Forelimb muscle (tissue), 1 donor: ENCODE measurements at regions not wholly inside any gene's neighbourhood (a gene's known extent, or its start where the extent isn't known, plus 50 kb on each side); places are given as distances from the start of the nearest gene placed in this dataset.
"Not testable (repeated sequence)": the region's sequence is repeated elsewhere in the genome, so short reads cannot be mapped to it uniquely, and the experiment has no call there.

Source experiments
- DNase-seq: peaks from one replicate; pipeline ENCODE4 v3.0.0-alpha.2; 2013; ENCODE audit warnings: low read depth

GRCh38 chr13:97723655-97724054, 229.8 kb upstream of the IPO5 start:
- no peak for DNase-seq

GRCh38 chr13:97724450-97724849, 229.0 kb upstream of the IPO5 start:
- DNase-seq = no peak

- DNase-seq = no peak
Measured at GRCh38 chr13:97726664-97727280, 226.7 kb upstream of the IPO5 start.

- DNase-seq = no peak
Measured at GRCh38 chr13:97727991-97728390, 225.5 kb upstream of the IPO5 start.

- DNase-seq = no peak
Measured at GRCh38 chr13:97736436-97736835, 217.0 kb upstream of the IPO5 start.

- DNase-seq = no peak
Measured at GRCh38 chr13:97742084-97742483, 211.4 kb upstream of the IPO5 start.

- no peak for DNase-seq
Measured at GRCh38 chr13:97743938-97744337, 209.5 kb upstream of the IPO5 start.

- DNase-seq = no peak
Measured at GRCh38 chr13:97746649-97747048, 206.8 kb upstream of the IPO5 start.

- no peak for DNase-seq
Measured at GRCh38 chr13:97749174-97749573, 204.3 kb upstream of the IPO5 start.

GRCh38 chr13:97751477-97751876, 202.0 kb upstream of the IPO5 start:
- no peak for DNase-seq

GRCh38 chr13:97752961-97753668, 200.4 kb upstream of the IPO5 start:
- no peak for DNase-seq

GRCh38 chr13:97753942-97754670, 199.4 kb upstream of the IPO5 start:
- DNase-seq = no peak

GRCh38 chr13:97757807-97758206, 195.7 kb upstream of the IPO5 start:
- DNase-seq = no peak

GRCh38 chr13:97758317-97758716, 195.2 kb upstream of the IPO5 start:
- no peak for DNase-seq

- no peak for DNase-seq
Measured at GRCh38 chr13:97761796-97762540, 191.5 kb upstream of the IPO5 start.

- no peak for DNase-seq
Measured at GRCh38 chr13:97766749-97767148, 186.7 kb upstream of the IPO5 start.

GRCh38 chr13:97768134-97768533, 185.3 kb upstream of the IPO5 start:
- no peak for DNase-seq

- DNase-seq = not testable (repeated sequence)
Measured at GRCh38 chr13:97770231-97770630, 183.2 kb upstream of the IPO5 start.

- not testable (repeated sequence) for DNase-seq
Measured at GRCh38 chr13:97772466-97772865, 181.0 kb upstream of the IPO5 start.

- not testable (repeated sequence) for DNase-seq
Measured at GRCh38 chr13:97774391-97775100, 178.9 kb upstream of the IPO5 start.

GRCh38 chr13:97780486-97780885, 173.0 kb upstream of the IPO5 start:
- no peak for DNase-seq

GRCh38 chr13:97781891-97782305, 171.6 kb upstream of the IPO5 start:
- no peak for DNase-seq
